OCI-LY3 (cell line): ENCODE measurements at regions not wholly inside any gene's neighbourhood (a gene's known extent, or its start where the extent isn't known, plus 50 kb on each side); places are given as distances from the start of the nearest gene placed in this dataset.

Source experiments
- H2AFZ ChIP-seq: fragments of 200-600, 300-600 bp; shearing (Covaris generic); 2 replicates; pipeline ENCODE4 v1.6.0; 2014; ENCODE audit warnings: antibody characterized with exemption, low read depth, low read length
- H3K27ac ChIP-seq: fragments of 200-600, 300-600 bp; sonication (generic); 2 replicates; pipeline ENCODE4 v1.5.1; 2014; ENCODE audit warnings: mild to moderate bottlenecking, low read length, moderate library complexity, mixed read lengths
- H3K27me3 ChIP-seq: fragments of 200-600, 300-600 bp; sonication (generic); 2 replicates; pipeline ENCODE4 v1.6.1; 2014; ENCODE audit warnings: low read depth, low read length, mixed read lengths
- H3K36me3 ChIP-seq: fragments of 200-600, 300-600 bp; sonication (generic); replicated peaks from 2 replicates; pipeline ENCODE3; 2014; ENCODE audit warnings: low read depth, low read length, mixed read lengths
- H3K4me1 ChIP-seq: fragments of 300-600, 200-600 bp; sonication (generic); 2 replicates; pipeline ENCODE4 v1.6.1; 2014; ENCODE audit warnings: low read length, mixed read lengths
- H3K4me2 ChIP-seq: fragments of 200-600, 300-600 bp; sonication (generic); 2 replicates; pipeline ENCODE4 v1.6.1; 2014; ENCODE audit warnings: low read length, mixed read lengths
- H3K4me3 ChIP-seq: fragments of 300-600, 200-600 bp; sonication (generic); 2 replicates; pipeline ENCODE4 v1.5.1; 2014; ENCODE audit warnings: antibody characterized with exemption, mild to moderate bottlenecking, low read length, moderate library complexity
- H3K79me2 ChIP-seq: fragments of 300-600, 200-600 bp; shearing (Covaris generic); 2 replicates; pipeline ENCODE4 v1.6.1; 2014; ENCODE audit warnings: mild to moderate bottlenecking, low read length, mixed read lengths
- H3K9ac ChIP-seq: fragments of 300-600, 200-600 bp; shearing (Covaris generic); 2 replicates; pipeline ENCODE4 v1.6.0; 2014; ENCODE audit warnings: mild to moderate bottlenecking, low read length, moderate library complexity
- H3K9me3 ChIP-seq: fragments of 200-600, 300-600 bp; shearing (Covaris generic); 2 replicates; pipeline ENCODE4 v1.6.1; 2014; ENCODE audit warnings: low read length, mixed read lengths; ENCODE audit not compliant: insufficient read depth
- H4K20me1 ChIP-seq: fragments of 200-600, 300-600 bp; sonication (generic); 2 replicates; pipeline ENCODE4 v1.6.1; 2016; ENCODE audit warnings: low read length, mixed read lengths; ENCODE audit not compliant: insufficient read depth
- EZH2phosphoT487 ChIP-seq: fragments of 200-600 bp; shearing (Covaris generic); IDR thresholded peaks from 2 replicates; pipeline ENCODE4 v1.6.1; 2018; ENCODE audit warnings: antibody characterized with exemption, mixed run types, low read depth
- TF ChIP-seq, protein P1 (sequence below): fragments of 200-600, 300-600 bp; sonication (generic); IDR thresholded peaks from 2 replicates; pipeline ENCODE4 v1.5.1; 2014; ENCODE audit warnings: antibody characterized with exemption, low read length, low read depth

DNA sequence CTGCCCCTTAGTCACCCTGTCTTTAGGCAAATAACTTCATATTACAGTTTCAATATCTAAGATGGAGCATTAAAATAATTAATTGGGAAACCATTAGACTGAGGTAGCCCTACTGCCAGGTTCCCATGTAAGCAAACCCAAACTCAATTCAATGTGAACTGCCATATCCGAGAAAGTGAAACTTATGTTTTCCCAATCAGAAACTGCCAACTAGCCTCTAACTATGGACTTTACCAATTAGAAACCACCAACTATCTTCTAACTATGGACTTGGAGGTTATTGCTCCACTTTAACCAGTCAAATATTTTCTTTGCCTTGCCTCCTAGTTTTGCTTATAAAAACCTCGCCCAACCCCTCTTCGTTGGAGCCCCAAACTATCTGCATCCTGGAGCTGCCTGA is 218.5 kb downstream of the ENC1 start:
- H3K27ac ChIP-seq: no peak overlapping the region
- no peak overlapping the region for H2AFZ ChIP-seq
- no peak overlapping the region for H3K4me2 ChIP-seq
- no peak overlapping the region for H3K4me3 ChIP-seq
- no peak overlapping the region for H3K9ac ChIP-seq
- H3K79me2 ChIP-seq: no peaks in the 10 kb centered on the region
- no peaks in the 10 kb centered on the region for H3K4me1 ChIP-seq
- no peaks in the 10 kb centered on the region for H4K20me1 ChIP-seq
- H3K27me3 ChIP-seq: no peaks in the 10 kb centered on the region
- no peaks in the 10 kb centered on the region for H3K36me3 ChIP-seq
- no peaks in the 10 kb centered on the region for H3K9me3 ChIP-seq
- TF ChIP-seq, protein P1, sequence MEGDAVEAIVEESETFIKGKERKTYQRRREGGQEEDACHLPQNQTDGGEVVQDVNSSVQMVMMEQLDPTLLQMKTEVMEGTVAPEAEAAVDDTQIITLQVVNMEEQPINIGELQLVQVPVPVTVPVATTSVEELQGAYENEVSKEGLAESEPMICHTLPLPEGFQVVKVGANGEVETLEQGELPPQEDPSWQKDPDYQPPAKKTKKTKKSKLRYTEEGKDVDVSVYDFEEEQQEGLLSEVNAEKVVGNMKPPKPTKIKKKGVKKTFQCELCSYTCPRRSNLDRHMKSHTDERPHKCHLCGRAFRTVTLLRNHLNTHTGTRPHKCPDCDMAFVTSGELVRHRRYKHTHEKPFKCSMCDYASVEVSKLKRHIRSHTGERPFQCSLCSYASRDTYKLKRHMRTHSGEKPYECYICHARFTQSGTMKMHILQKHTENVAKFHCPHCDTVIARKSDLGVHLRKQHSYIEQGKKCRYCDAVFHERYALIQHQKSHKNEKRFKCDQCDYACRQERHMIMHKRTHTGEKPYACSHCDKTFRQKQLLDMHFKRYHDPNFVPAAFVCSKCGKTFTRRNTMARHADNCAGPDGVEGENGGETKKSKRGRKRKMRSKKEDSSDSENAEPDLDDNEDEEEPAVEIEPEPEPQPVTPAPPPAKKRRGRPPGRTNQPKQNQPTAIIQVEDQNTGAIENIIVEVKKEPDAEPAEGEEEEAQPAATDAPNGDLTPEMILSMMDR: no peak
- no peak for TF ChIP-seq EZH2phosphoT487

DNA sequence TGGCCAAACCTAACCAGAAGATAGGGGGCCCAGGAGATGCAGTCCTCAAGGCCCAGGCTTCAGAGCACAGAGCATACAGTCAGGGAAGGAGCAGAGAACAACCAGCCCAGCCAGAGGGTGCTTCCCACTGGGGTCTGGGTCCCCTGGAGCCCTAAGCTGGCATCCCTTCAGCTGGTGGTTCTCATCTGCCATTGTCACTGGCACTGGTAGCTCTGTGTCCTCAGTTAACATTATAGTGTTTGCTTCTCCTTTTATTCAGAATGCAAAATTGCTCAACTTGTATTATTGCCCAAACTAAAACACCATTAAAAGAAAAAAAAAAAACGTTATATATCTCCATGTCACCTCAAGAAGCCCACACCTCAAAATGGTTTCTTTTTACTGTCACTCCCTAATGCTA is 219.2 kb downstream of the ENC1 start:
- Histone ChIP-seq H3K4me1 (no peaks in the 10 kb centered on the region), H3K9me3 (no peaks in the 10 kb centered on the region), H3K36me3 (no peaks in the 10 kb centered on the region), H3K9ac (no peak overlapping the region), H3K27ac (no peak overlapping the region), H3K27me3 (no peaks in the 10 kb centered on the region), H2AFZ (no peak overlapping the region), H3K79me2 (no peaks in the 10 kb centered on the region), H3K4me2 (no peak overlapping the region), H3K4me3 (no peak overlapping the region), H4K20me1 (no peaks in the 10 kb centered on the region)
- TF ChIP-seq EZH2phosphoT487: no peak
- TF ChIP-seq, protein P1: no peak

DNA sequence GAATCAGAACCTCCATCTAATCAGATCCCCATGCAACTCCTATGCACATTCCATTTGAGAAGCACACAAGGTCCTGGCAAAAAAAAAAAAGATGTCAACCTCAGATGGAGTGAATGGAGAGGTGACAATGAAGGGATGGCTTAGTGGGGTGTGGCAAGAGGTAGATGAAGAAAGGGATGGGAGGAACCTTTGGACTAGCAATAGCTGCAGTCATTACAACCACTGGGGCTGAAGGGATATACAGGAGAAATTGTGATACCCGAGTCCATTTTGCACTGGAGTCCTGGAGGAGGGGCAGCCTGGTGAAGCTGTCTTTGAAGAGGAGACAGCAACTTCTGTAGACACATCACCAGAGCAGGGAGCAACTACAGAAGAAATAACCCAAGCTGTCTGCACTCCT is 219.6 kb downstream of the ENC1 start:
- H3K4me3 ChIP-seq: no peak overlapping the region
- H3K9me3 ChIP-seq: no peaks in the 10 kb centered on the region
- no peaks in the 10 kb centered on the region for H4K20me1 ChIP-seq
- no peaks in the 10 kb centered on the region for H3K4me1 ChIP-seq
- no peaks in the 10 kb centered on the region for H3K27me3 ChIP-seq
- H3K27ac ChIP-seq: no peak overlapping the region
- no peak overlapping the region for H2AFZ ChIP-seq
- H3K9ac ChIP-seq: no peak overlapping the region
- TF ChIP-seq, protein P1: no peak
- no peak for TF ChIP-seq EZH2phosphoT487
- no peaks in the 10 kb centered on the region for H3K79me2 ChIP-seq
- no peak overlapping the region for H3K4me2 ChIP-seq
- H3K36me3 ChIP-seq: no peaks in the 10 kb centered on the region

DNA sequence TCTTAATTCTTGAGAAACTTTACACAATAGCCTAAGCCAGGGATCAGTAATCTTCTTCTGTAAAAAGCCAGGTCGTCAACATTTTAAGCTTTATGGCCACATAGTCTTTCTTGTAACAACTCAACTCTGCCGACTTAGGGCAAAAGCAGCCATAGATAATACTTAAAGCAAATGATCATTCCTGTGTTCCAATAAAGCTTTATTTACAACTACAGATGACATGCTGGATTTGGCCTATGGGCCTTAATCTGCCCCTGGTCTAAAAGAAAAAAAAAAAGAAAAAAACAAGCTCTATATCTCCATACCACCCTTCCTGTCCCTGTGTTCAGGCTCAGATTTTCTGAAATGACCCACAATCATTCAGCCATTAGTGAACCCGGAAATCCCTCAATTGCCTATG is 220.3 kb downstream of the ENC1 start:
- Histone ChIP-seq H3K4me2 (no peak overlapping the region), H2AFZ (no peak overlapping the region), H4K20me1 (no peaks in the 10 kb centered on the region), H3K36me3 (no peaks in the 10 kb centered on the region), H3K79me2 (no peaks in the 10 kb centered on the region), H3K9me3 (no peaks in the 10 kb centered on the region), H3K4me3 (no peak overlapping the region), H3K9ac (no peak overlapping the region), H3K27ac (no peak overlapping the region), H3K4me1 (no peaks in the 10 kb centered on the region), H3K27me3 (no peaks in the 10 kb centered on the region)
- no peak for TF ChIP-seq EZH2phosphoT487
- TF ChIP-seq, protein P1: no peak
